ENCODE measurements at regions not wholly inside any gene's neighbourhood (a gene's known extent, or its start where the extent isn't known, plus 50 kb on each side); places are given as distances from the start of the nearest gene placed in this dataset.

GRCh38 chr20:11726026-11726425, 191.7 kb upstream of the BTBD3 start:
- ChIA-PET CTCF (ENCODE audit: partially characterized antibody) (interaction anchor here (0.8 to 2.1 kb wide), 7 partner anchors 8 to 48 kb away, joined by 3 to 6 read pairs (median 3); no protein-coding TSS in a partner anchor), POLR2A (ENCODE audit: partially characterized antibody) (no interaction called here)
- H2BK12ac ChIP-seq (ENCODE audit: low read depth, low read length): no peak overlapping the region
- no peak overlapping the region for H4K91ac ChIP-seq (replicated peaks; ENCODE audit: insufficient read length, low read length)
- H3K9ac ChIP-seq (replicated peaks in 1 of 4; ENCODE audit: extremely low read depth in 1 of 4, low read depth in 3 of 4, low read length in 3 of 4): no peak overlapping the region
- H3K27me3 ChIP-seq (replicated peaks in 1 of 4; ENCODE audit: control insufficient read depth in 3 of 4, extremely low read depth in 1 of 4, insufficient read depth in 3 of 4, low read length in 3 of 4): no peaks in the 10 kb centered on the region
- H3K9me3 ChIP-seq (ENCODE audit: insufficient read depth in 2 of 2, low read depth in 1 of 2, low read length in 1 of 2): no peaks in the 10 kb centered on the region
- no peak for DNase-seq (ENCODE audit: low read depth in 1 of 2, low spot score in 2 of 2)
- H3K79me2 ChIP-seq (ENCODE audit: control insufficient read depth in 1 of 2, insufficient read depth in 2 of 2, low read length in 2 of 2): no peaks in the 10 kb centered on the region
- H2BK120ac ChIP-seq (replicated peaks; ENCODE audit: low read depth, low read length): no peak overlapping the region
- no peaks in the 10 kb centered on the region for H4K20me1 ChIP-seq (replicated peaks in 1 of 2; ENCODE audit: control insufficient read depth in 1 of 2, insufficient read depth in 2 of 2, low read length in 2 of 2)
- no peaks in the 10 kb centered on the region for H3K4me1 ChIP-seq (replicated peaks in 1 of 4; ENCODE audit: control insufficient read depth in 3 of 4, insufficient read depth in 4 of 4, low read length in 3 of 4)
- no peak overlapping the region for H3K23ac ChIP-seq (ENCODE audit: insufficient read length)
- no peak overlapping the region for H2BK20ac ChIP-seq (ENCODE audit: low read length)
- H3K27ac ChIP-seq (ENCODE audit: low read depth, low read length): no peak overlapping the region
- H2AK5ac ChIP-seq (ENCODE audit: low read depth, low read length): no peak overlapping the region
- H3K4me3 ChIP-seq (ENCODE audit: extremely low read depth in 1 of 4, insufficient read depth in 2 of 4, low read depth in 3 of 4, low read length in 4 of 4): no peak overlapping the region
- H3K36me3 ChIP-seq (ENCODE audit: control insufficient read depth in 2 of 4, insufficient read depth in 4 of 4, low read length in 3 of 4): no peaks in the 10 kb centered on the region
- H3K79me1 ChIP-seq (ENCODE audit: low read depth, low read length): no peaks in the 10 kb centered on the region
- no peak overlapping the region for H2BK5ac ChIP-seq (ENCODE audit: low read depth, low read length)
- 95% methylated on average over 3 of the region's 3 CpGs; no CpG with 5 or more reads in 1 of the 2 experiments for WGBS, 2 experiments (ENCODE audit: extremely low coverage in 1 of 2, insufficient coverage in 1 of 2, insufficient read length in 1 of 2, insufficient replicate concordance in 2 of 2, low coverage in 1 of 2, low lambda C conversion rate in 2 of 2, missing lambda C conversion rate in 1 of 2)
- no peak overlapping the region for H3K4me2 ChIP-seq (ENCODE audit: insufficient read depth in 1 of 2, low read depth in 2 of 2, low read length in 2 of 2)
- no peak overlapping the region for H3K14ac ChIP-seq (ENCODE audit: insufficient read length)
- no peak overlapping the region for H3K56ac ChIP-seq (replicated peaks; ENCODE audit: insufficient read length, low read depth, low read length)
- H3K4ac ChIP-seq (replicated peaks; ENCODE audit: insufficient read length, low read depth, low read length): no peak overlapping the region
- H2AFZ ChIP-seq (ENCODE audit: low read length): no peak overlapping the region
- no peaks in the 10 kb centered on the region for H3K23me2 ChIP-seq (ENCODE audit: low read depth, low read length)
- H2BK15ac ChIP-seq (ENCODE audit: low read length): no peak overlapping the region
- H4K5ac ChIP-seq (ENCODE audit: insufficient read length, low read depth, low read length): no peak overlapping the region
- FAIRE-seq: no peak
- no peak overlapping the region for H3K18ac ChIP-seq (ENCODE audit: extremely low read depth, low read length)
- no peak overlapping the region for H4K8ac ChIP-seq (ENCODE audit: extremely low read depth, insufficient read depth, low read length)
- TF ChIP-seq RXRA (IDR thresholded peaks at IDR 0.05; ENCODE audit: insufficient read depth, low read depth, low read length) (no peak), JUND (IDR thresholded peaks at IDR 0.05; ENCODE audit: low read length) (no peak), TAF1 (IDR thresholded peaks at IDR 0.05; ENCODE audit: low read depth, low read length) (no peak), ATF2 (IDR thresholded peaks at IDR 0.05; ENCODE audit: low read length) (no peak), SUZ12 (IDR thresholded peaks at IDR 0.05; ENCODE audit: low read length) (no peak), TBP (IDR thresholded peaks at IDR 0.05; ENCODE audit: low read depth, low read length) (no peak), EZH2 (IDR thresholded peaks at IDR 0.05; ENCODE audit: low read depth, low read length, severe bottlenecking) (no peak), FOSL1 (IDR thresholded peaks at IDR 0.05; ENCODE audit: insufficient read depth, low read depth, low read length) (no peak), ATF3 (IDR thresholded peaks at IDR 0.05; ENCODE audit: insufficient read depth, low read depth, low read length) (no peak), HDAC2 (IDR thresholded peaks at IDR 0.05; ENCODE audit: borderline replicate concordance in 1 of 2, low read depth in 2 of 2, low read length in 2 of 2) (no peak), NANOG (IDR thresholded peaks at IDR 0.05; ENCODE audit: insufficient read depth, low read depth, low read length, poor library complexity, severe bottlenecking) (no peak)

Measured in H1 (cell line).